ENCODE measurements at regions not wholly inside any gene's neighbourhood (a gene's known extent, or its start where the extent isn't known, plus 50 kb on each side); places are given as distances from the start of the nearest gene placed in this dataset.
"Not testable (repeated sequence)": the region's sequence is repeated elsewhere in the genome, so short reads cannot be mapped to it uniquely, and the experiment has no call there.

- no peak for DNase-seq (ENCODE audit: low read depth in 1 of 2, low spot score in 1 of 2)
Measured at GRCh38 chr6:85092226-85092625, 327.8 kb upstream of the TBX18 start.

GRCh38 chr6:85089255-85089654, 324.9 kb upstream of the TBX18 start:
- no peak for DNase-seq (ENCODE audit: low read depth in 1 of 2, low spot score in 1 of 2)

- DNase-seq (ENCODE audit: low read depth in 1 of 2, low spot score in 1 of 2): no peak
Measured at GRCh38 chr6:85085875-85086274, 321.5 kb upstream of the TBX18 start.

- DNase-seq (ENCODE audit: low read depth in 1 of 2, low spot score in 1 of 2): no peak
Measured at GRCh38 chr6:85081102-85081501, 316.7 kb upstream of the TBX18 start.

- no peak for DNase-seq (ENCODE audit: low read depth in 1 of 2, low spot score in 1 of 2)
Measured at GRCh38 chr6:85079761-85080160, 315.4 kb upstream of the TBX18 start.

- DNase-seq (ENCODE audit: low read depth in 1 of 2, low spot score in 1 of 2): no peak
Measured at GRCh38 chr6:85078058-85078457, 313.7 kb upstream of the TBX18 start.

GRCh38 chr6:85077098-85077497, 312.7 kb upstream of the TBX18 start:
- no peak for DNase-seq (ENCODE audit: low read depth in 1 of 2, low spot score in 1 of 2)

- DNase-seq (ENCODE audit: low read depth in 1 of 2, low spot score in 1 of 2): not testable (repeated sequence)
Measured at GRCh38 chr6:85071845-85072244, 307.4 kb upstream of the TBX18 start.

- no peak for DNase-seq (ENCODE audit: low read depth in 1 of 2, low spot score in 1 of 2)
Measured at GRCh38 chr6:85069577-85069976, 305.2 kb upstream of the TBX18 start.

- no peak for DNase-seq (ENCODE audit: low read depth in 1 of 2, low spot score in 1 of 2)
Measured at GRCh38 chr6:85068221-85068620, 303.8 kb upstream of the TBX18 start.

- no peak for DNase-seq (ENCODE audit: low read depth in 1 of 2, low spot score in 1 of 2)
Measured at GRCh38 chr6:85066266-85066665, 301.9 kb upstream of the TBX18 start.

GRCh38 chr6:85065831-85066230, 301.4 kb upstream of the TBX18 start:
- no peak for DNase-seq (ENCODE audit: low read depth in 1 of 2, low spot score in 1 of 2)

- no peak for DNase-seq (ENCODE audit: low read depth in 1 of 2, low spot score in 1 of 2)
Measured at GRCh38 chr6:85063611-85064010, 299.2 kb upstream of the TBX18 start.

- DNase-seq (ENCODE audit: low read depth in 1 of 2, low spot score in 1 of 2): no peak
Measured at GRCh38 chr6:85062884-85063283, 298.5 kb upstream of the TBX18 start.

GRCh38 chr6:85058806-85059205, 294.4 kb upstream of the TBX18 start:
- DNase-seq (ENCODE audit: low read depth in 1 of 2, low spot score in 1 of 2): no peak

GRCh38 chr6:85050149-85050548, 285.8 kb upstream of the TBX18 start:
- DNase-seq (ENCODE audit: low read depth in 1 of 2, low spot score in 1 of 2): no peak

- DNase-seq (ENCODE audit: low read depth in 1 of 2, low spot score in 1 of 2): no peak
Measured at GRCh38 chr6:85049282-85049681, 284.9 kb upstream of the TBX18 start.

- no peak for DNase-seq (ENCODE audit: low read depth in 1 of 2, low spot score in 1 of 2)
Measured at GRCh38 chr6:85047818-85048217, 283.4 kb upstream of the TBX18 start.

- not testable (repeated sequence) for DNase-seq (ENCODE audit: low read depth in 1 of 2, low spot score in 1 of 2)
Measured at GRCh38 chr6:85045767-85046166, 281.4 kb upstream of the TBX18 start.

- no peak for DNase-seq (ENCODE audit: low read depth in 1 of 2, low spot score in 1 of 2)
Measured at GRCh38 chr6:85044361-85044760, 280.0 kb upstream of the TBX18 start.

GRCh38 chr6:85041376-85041775, 277.0 kb upstream of the TBX18 start:
- DNase-seq (ENCODE audit: low read depth in 1 of 2, low spot score in 1 of 2): no peak

- DNase-seq (ENCODE audit: low read depth in 1 of 2, low spot score in 1 of 2): no peak
Measured at GRCh38 chr6:85037221-85037620, 272.8 kb upstream of the TBX18 start.

GRCh38 chr6:85035766-85036165, 271.4 kb upstream of the TBX18 start:
- DNase-seq (ENCODE audit: low read depth in 1 of 2, low spot score in 1 of 2): no peak

- DNase-seq (ENCODE audit: low read depth in 1 of 2, low spot score in 1 of 2): no peak
Measured at GRCh38 chr6:85033547-85033946, 269.1 kb upstream of the TBX18 start.

Data from stimulated activated CD4-positive, alpha-beta T cell treated with anti-CD3 and anti-CD28 coated beads, Interleukin-15, amount 100 ng/mL, for 1 hour (primary cell).